HG02623 (cell line): ENCODE measurements at regions not wholly inside any gene's neighbourhood (a gene's known extent, or its start where the extent isn't known, plus 50 kb on each side); places are given as distances from the start of the nearest gene placed in this dataset.
"Not testable (repeated sequence)": the region's sequence is repeated elsewhere in the genome, so short reads cannot be mapped to it uniquely, and the experiment has no call there.

Source experiments
- ATAC-seq: cut with Tn5 transposase; IDR thresholded peaks from one replicate; pipeline ENCODE4 v1.9.1; 2021; ENCODE audit warnings: moderate library complexity; ENCODE audit not compliant: unreplicated experiment

- no peak for ATAC-seq
Observed at GRCh38 chr4:32858361-32858760, 2138.2 kb downstream of the PCDH7 start.

- ATAC-seq, result no peak
Observed at GRCh38 chr4:32858971-32859370, 2138.8 kb downstream of the PCDH7 start.

GRCh38 chr4:32864713-32865351 lies 2144.7 kb downstream of the PCDH7 start:
- ATAC-seq, result no peak

GRCh38 chr4:32876546-32876945 lies 2156.4 kb downstream of the PCDH7 start:
- ATAC-seq, result no peak

- ATAC-seq, result no peak
Observed at GRCh38 chr4:32879913-32880312, 2159.7 kb downstream of the PCDH7 start.

- no peak for ATAC-seq
Observed at GRCh38 chr4:32884198-32884597, 2164.0 kb downstream of the PCDH7 start.

- ATAC-seq, result no peak
Observed at GRCh38 chr4:32890398-32890797, 2170.2 kb downstream of the PCDH7 start.

GRCh38 chr4:32909053-32909452 lies 2188.9 kb downstream of the PCDH7 start:
- ATAC-seq, result no peak

GRCh38 chr4:32909736-32910135 lies 2189.6 kb downstream of the PCDH7 start:
- ATAC-seq, result no peak

- ATAC-seq, result no peak
Observed at GRCh38 chr4:32917586-32917985, 2197.4 kb downstream of the PCDH7 start.

GRCh38 chr4:32929796-32930699 lies 2209.9 kb downstream of the PCDH7 start:
- ATAC-seq, result no peak

GRCh38 chr4:32930700-32931099 lies 2210.5 kb downstream of the PCDH7 start:
- ATAC-seq, result no peak

- no peak for ATAC-seq
Observed at GRCh38 chr4:32931475-32931874, 2211.3 kb downstream of the PCDH7 start.

GRCh38 chr4:32932156-32932555 lies 2212.0 kb downstream of the PCDH7 start:
- ATAC-seq, result no peak

GRCh38 chr4:32939222-32939621 lies 2219.1 kb downstream of the PCDH7 start:
- not testable (repeated sequence) for ATAC-seq

GRCh38 chr4:32950866-32951265 lies 2230.7 kb downstream of the PCDH7 start:
- no peak for ATAC-seq

GRCh38 chr4:32958586-32958985 lies 2238.4 kb downstream of the PCDH7 start:
- no peak for ATAC-seq

- no peak for ATAC-seq
Observed at GRCh38 chr4:32962100-32962499, 2241.9 kb downstream of the PCDH7 start.

- no peak for ATAC-seq
Observed at GRCh38 chr4:32985256-32985655, 2265.1 kb downstream of the PCDH7 start.

GRCh38 chr4:32986236-32986635 lies 2266.1 kb downstream of the PCDH7 start:
- ATAC-seq, result no peak

GRCh38 chr4:32987111-32987510 lies 2266.9 kb downstream of the PCDH7 start:
- no peak for ATAC-seq

- no peak for ATAC-seq
Observed at GRCh38 chr4:32988165-32988811, 2268.1 kb downstream of the PCDH7 start.
